ENCODE measurements at regions not wholly inside any gene's neighbourhood (a gene's known extent, or its start where the extent isn't known, plus 50 kb on each side); places are given as distances from the start of the nearest gene placed in this dataset.
"Not testable (repeated sequence)": the region's sequence is repeated elsewhere in the genome, so short reads cannot be mapped to it uniquely, and the experiment has no call there.

DNA sequence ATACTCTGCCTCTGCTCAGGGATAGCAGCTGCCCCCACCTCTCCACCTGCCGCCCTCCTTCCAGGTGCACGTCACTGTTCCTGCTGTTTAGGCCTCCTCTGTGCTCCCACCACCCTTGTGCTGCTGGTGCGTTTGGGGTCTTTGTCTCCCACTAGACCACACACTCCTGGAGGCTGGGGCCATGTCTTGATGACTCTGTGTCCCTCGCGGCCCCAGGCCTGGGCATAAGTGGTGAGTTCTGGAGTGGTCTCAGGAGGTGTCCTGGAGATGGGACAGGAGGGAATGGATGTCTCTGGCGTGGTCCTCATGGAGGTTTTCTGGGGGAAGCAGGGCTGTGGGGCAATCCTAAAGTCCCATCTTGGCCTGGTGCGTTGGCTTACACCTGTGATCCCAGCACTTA, 132.1 kb downstream of the TFCP2L1 start:
- H3K27ac ChIP-seq: peak overlapping the region in 1 of 4 donors; percentile 82
- ATAC-seq (ENCODE audit: low FRiP score in 2 of 2): no peak
- peaks cover 0 to 12% (median 9%) of the 10 kb centered on the region in 4 donors for H3K9me3 ChIP-seq
- no peak overlapping the region for H3K4me3 ChIP-seq
- TF ChIP-seq, protein P1, sequence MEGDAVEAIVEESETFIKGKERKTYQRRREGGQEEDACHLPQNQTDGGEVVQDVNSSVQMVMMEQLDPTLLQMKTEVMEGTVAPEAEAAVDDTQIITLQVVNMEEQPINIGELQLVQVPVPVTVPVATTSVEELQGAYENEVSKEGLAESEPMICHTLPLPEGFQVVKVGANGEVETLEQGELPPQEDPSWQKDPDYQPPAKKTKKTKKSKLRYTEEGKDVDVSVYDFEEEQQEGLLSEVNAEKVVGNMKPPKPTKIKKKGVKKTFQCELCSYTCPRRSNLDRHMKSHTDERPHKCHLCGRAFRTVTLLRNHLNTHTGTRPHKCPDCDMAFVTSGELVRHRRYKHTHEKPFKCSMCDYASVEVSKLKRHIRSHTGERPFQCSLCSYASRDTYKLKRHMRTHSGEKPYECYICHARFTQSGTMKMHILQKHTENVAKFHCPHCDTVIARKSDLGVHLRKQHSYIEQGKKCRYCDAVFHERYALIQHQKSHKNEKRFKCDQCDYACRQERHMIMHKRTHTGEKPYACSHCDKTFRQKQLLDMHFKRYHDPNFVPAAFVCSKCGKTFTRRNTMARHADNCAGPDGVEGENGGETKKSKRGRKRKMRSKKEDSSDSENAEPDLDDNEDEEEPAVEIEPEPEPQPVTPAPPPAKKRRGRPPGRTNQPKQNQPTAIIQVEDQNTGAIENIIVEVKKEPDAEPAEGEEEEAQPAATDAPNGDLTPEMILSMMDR (IDR thresholded peaks at IDR 0.05): no peak
- TF ChIP-seq POLR2A (IDR thresholded peaks at IDR 0.05): no peak
- no peaks in the 10 kb centered on the region for H3K36me3 ChIP-seq
- WGBS, 2 donors: 93 to 100% methylated on average over 3 to 7 of the region's 7 CpGs
- DNase-seq: no peak
- peaks cover 0 to 13% (median 4%) of the 10 kb centered on the region in 4 donors for H3K4me1 ChIP-seq
- no peaks in the 10 kb centered on the region for H3K27me3 ChIP-seq

DNA sequence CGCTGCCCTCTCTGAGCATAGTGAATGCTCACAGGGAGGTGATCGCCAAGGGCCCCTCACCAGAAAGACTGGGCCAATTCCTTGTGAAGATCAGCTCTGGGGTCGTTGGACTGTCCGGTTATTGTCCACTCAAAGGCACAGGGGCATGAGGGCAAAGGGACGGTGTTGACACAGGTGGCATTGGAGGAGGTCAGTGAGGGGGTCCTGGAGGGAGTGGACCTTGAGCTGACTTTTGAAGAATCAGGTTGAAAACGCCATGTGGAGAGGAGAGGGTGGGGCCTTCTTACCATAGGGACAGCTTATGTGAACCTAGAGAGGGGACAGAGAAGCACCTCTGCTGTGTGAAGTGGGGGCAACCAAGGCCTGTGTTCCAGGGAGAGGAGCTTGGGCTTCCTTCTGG, 131.5 kb downstream of the TFCP2L1 start:
- no peak for TF ChIP-seq POLR2AphosphoS5 (IDR thresholded peaks at IDR 0.05)
- TF ChIP-seq POLR2A (IDR thresholded peaks at IDR 0.05): no peak
- TF ChIP-seq EP300 (IDR thresholded peaks at IDR 0.05): no peak
- TF ChIP-seq, protein P1 (IDR thresholded peaks at IDR 0.05): no peak
- 74 to 78% methylated on average over 6 of the region's 6 CpGs for WGBS, 2 donors
- no peak for ATAC-seq (ENCODE audit: low FRiP score in 2 of 2)
- H3K9me3 ChIP-seq: peaks cover 0 to 12% (median 11%) of the 10 kb centered on the region in 4 donors
- no peaks in the 10 kb centered on the region for H3K27me3 ChIP-seq
- peak overlapping the region in 1 of 4 donors; percentile 2 for H3K27ac ChIP-seq
- H3K4me3 ChIP-seq: no peak overlapping the region
- H3K4me1 ChIP-seq: peaks cover 0 to 13% (median 4%) of the 10 kb centered on the region in 4 donors
- no peak for DNase-seq
- H3K36me3 ChIP-seq: no peaks in the 10 kb centered on the region

DNA sequence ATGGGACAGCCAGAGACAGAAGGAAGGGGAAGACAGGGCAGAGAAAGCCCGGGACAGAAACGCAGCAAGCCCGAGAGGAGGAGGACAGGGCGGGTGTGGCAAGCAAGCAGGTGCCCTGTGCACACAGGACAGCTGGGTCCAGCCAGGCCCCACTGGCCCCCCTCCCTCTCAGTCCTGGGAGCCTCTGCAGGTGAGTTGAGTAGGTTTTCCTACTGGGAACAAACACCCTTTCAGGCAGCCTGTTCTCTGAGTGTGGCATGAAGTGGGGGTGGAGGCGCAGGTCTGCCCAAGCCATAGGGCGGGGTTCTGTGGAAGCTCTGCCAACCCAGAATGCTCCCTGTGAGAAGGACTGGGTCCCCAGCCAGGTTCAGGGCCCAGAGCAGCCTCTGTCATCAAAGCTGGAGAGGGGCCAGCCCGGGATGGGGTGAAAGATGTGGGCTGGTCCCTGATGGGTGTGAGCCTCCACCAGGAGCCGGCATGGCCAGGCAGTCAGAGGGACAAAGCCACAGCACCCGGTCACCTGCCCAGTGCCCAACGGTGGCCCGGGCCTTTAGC, 129.4 kb downstream of the TFCP2L1 start:
- Histone ChIP-seq H3K4me3 (no peak overlapping the region), H3K4me1 (peaks cover 0 to 18% (median 4%) of the 10 kb centered on the region in 4 donors), H3K27me3 (no peaks in the 10 kb centered on the region), H3K27ac (peak overlapping the region; percentile 56 to 85 (median 70)), H3K9me3 (peaks cover 0 to 12% (median 11%) of the 10 kb centered on the region in 4 donors), H3K36me3 (no peaks in the 10 kb centered on the region)
- ATAC-seq (ENCODE audit: low FRiP score in 2 of 2) (peak; percentile 79 to 94), DNase-seq (peak; percentile 68 to 95)
- TF ChIP-seq EP300 (IDR thresholded peaks at IDR 0.05) (peak in 1 of 4 donors; percentile 76), POLR2AphosphoS5 (IDR thresholded peaks at IDR 0.05) (peak; percentile 29 to 55), POLR2A (IDR thresholded peaks at IDR 0.05) (peak in 1 of 4 donors; percentile 64)
- TF ChIP-seq, protein P1 (IDR thresholded peaks at IDR 0.05): no peak
- 72 to 75% methylated on average over 9 to 11 of the region's 11 CpGs for WGBS, 2 donors

DNA sequence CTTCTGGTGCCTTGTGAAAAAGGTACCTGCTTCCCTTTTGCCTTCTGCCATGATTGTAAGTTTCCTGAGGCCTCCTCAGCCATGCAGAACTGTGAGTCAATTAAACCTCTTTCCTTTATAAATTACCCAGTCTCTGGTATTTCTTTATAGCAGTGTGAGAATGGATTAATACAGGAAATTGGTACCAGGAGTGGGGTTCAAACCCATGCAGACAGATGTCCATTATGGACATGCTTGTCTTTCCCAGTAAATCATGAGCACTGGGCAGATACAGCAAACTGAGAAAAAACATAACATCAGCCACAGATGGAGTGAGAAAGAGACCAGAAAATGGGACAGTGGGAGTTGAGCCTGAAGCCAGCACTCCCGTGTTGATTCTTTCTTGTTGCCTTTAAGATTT, 127.5 kb downstream of the TFCP2L1 start:
- not testable (repeated sequence) for ATAC-seq (ENCODE audit: low FRiP score in 2 of 2); H3K36me3 ChIP-seq; H3K27ac ChIP-seq; DNase-seq; H3K27me3 ChIP-seq; H3K4me3 ChIP-seq
- Histone ChIP-seq H3K4me1 (peaks cover 0 to 12% (median 3%) of the 10 kb centered on the region in 4 donors), H3K9me3 (peaks cover 0 to 12% (median 11%) of the 10 kb centered on the region in 4 donors)
- 74 to 85% methylated on average over 1 of the region's 1 CpG for WGBS, 2 donors

DNA sequence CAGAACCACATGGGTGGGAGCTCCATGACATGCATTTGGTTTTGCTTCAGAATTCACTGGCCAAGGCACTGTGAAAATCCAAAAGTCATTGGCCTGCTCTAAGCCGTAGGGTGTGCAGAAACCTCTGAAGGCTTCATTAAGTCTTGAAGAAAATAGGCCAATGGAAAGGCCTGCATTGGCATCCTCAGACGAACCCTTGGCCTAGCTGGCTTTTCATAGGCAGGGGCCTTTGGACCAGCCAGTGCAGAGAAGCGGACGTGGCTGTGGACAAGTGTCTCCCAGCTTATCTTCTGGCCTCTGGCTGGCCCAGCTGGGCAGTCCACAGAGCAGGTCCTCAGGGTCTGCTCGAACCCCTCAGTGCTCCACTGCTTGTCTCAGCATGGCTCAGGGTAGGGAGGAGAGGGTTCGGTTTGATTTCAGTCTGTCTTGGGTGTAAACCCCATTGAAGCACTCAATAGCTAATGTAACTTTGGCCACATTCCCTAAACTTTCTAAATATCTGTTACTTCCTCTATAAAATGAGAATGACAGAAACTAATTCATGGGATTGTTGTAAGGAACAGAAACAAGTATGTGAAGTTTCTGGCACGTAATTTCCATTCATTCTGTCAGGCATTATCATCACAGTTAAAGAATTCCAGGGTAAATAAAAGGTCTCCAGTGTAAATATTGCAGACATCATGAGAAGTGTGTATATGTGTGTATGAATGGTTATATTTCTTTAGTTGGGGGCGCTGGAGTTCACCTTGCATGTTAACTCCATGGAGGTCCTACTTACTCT, 125.5 kb downstream of the TFCP2L1 start:
- H3K36me3 ChIP-seq: no peaks in the 10 kb centered on the region
- no peak for ATAC-seq (ENCODE audit: low FRiP score in 2 of 2)
- DNase-seq: no peak
- H3K9me3 ChIP-seq: peaks cover 0 to 12% (median 11%) of the 10 kb centered on the region in 4 donors
- H3K4me3 ChIP-seq: no peak overlapping the region
- peaks cover 0 to 12% (median 3%) of the 10 kb centered on the region in 4 donors for H3K4me1 ChIP-seq
- H3K27me3 ChIP-seq: no peaks in the 10 kb centered on the region
- WGBS, 2 donors: 68 to 74% methylated on average over 4 to 8 of the region's 8 CpGs
- H3K27ac ChIP-seq: no peak overlapping the region
- no peak for TF ChIP-seq POLR2AphosphoS5 (IDR thresholded peaks at IDR 0.05)
- TF ChIP-seq EP300 (IDR thresholded peaks at IDR 0.05): no peak
- no peak for TF ChIP-seq POLR2A (IDR thresholded peaks at IDR 0.05)
- TF ChIP-seq, protein P1 (IDR thresholded peaks at IDR 0.05): no peak

Measured in upper lobe of left lung (tissue), 6 donors.